Dendritic cell treated with granulocyte-macrophage colony-stimulating factor and Interleukin-4, amounts not matched to agents 40 ng/mL and 50 ng/mL, for 4 days (primary cell): ENCODE measurements at regions not wholly inside any gene's neighbourhood (a gene's known extent, or its start where the extent isn't known, plus 50 kb on each side); places are given as distances from the start of the nearest gene placed in this dataset.

ENCODE experiments used
- H3K27ac Mint-ChIP-seq: one replicate; pipeline ENCODE4 v1.8.0; 2022; ENCODE audit warnings: mild to moderate bottlenecking, mixed read lengths
- H3K27me3 Mint-ChIP-seq: one replicate; pipeline ENCODE4 v1.8.0; 2022; ENCODE audit warnings: mild to moderate bottlenecking, mixed read lengths
- H3K36me3 Mint-ChIP-seq: one replicate; pipeline ENCODE4 v1.8.0; 2022; ENCODE audit warnings: low read depth, mixed read lengths
- H3K4me1 Mint-ChIP-seq: one replicate; pipeline ENCODE4 v1.8.0; 2022; ENCODE audit warnings: low read depth, mixed read lengths
- H3K4me3 Mint-ChIP-seq: one replicate; pipeline ENCODE4 v1.8.0; 2022; ENCODE audit warnings: mild to moderate bottlenecking, moderate library complexity, mixed read lengths
- H3K9me3 Mint-ChIP-seq: one replicate; pipeline ENCODE4 v1.8.0; 2022; ENCODE audit warnings: mixed read lengths
- intact Hi-C: fragments of 100-400 bp; cut with micrococcal nuclease; formaldehyde crosslinking; loops from one replicate; pipeline ENCODE4 v1.15.0; 2022

- H3K4me1 Mint-ChIP-seq: peaks cover 22% of the 10 kb centered on the region
- H3K27ac Mint-ChIP-seq: no peak overlapping the region
- intact Hi-C loops: no loop called here
- H3K36me3 Mint-ChIP-seq: no peaks in the 10 kb centered on the region
- H3K27me3 Mint-ChIP-seq: no peaks in the 10 kb centered on the region
- peaks cover 9% of the 10 kb centered on the region for H3K9me3 Mint-ChIP-seq
- no peak overlapping the region for H3K4me3 Mint-ChIP-seq
Observed at GRCh38 chr2:147538821-147539220, 306.0 kb upstream of the ACVR2A start.

- intact Hi-C loops: no loop called here
- Mint-ChIP-seq H3K27ac (no peak overlapping the region), H3K4me1 (peaks cover 17% of the 10 kb centered on the region), H3K36me3 (no peaks in the 10 kb centered on the region), H3K27me3 (no peaks in the 10 kb centered on the region), H3K9me3 (peaks cover 9% of the 10 kb centered on the region), H3K4me3 (no peak overlapping the region)
Observed at GRCh38 chr2:147538088-147538487, 306.7 kb upstream of the ACVR2A start.

DNA sequence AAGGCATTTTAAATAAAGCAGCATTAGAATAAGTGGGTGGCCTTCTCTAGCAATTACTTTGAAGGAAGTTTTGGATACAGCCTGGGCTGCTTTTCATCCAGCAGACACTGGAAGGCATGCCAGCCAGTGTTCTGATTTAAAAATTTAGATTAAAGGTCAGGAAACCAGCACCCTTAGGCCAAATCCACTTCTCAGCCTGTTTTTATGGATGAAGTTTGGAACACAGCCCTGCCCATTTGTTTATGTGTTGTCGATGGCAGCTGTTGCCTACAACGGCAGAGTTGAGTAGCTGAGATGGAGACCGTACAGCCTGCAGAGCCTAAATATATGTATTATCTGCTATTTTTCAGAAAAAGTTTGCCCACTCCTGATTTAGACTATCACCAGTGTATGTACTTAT lies 313.6 kb upstream of the ACVR2A start:
- Mint-ChIP-seq H3K4me1 (no peaks in the 10 kb centered on the region), H3K27me3 (no peaks in the 10 kb centered on the region), H3K4me3 (no peak overlapping the region), H3K27ac (no peak overlapping the region), H3K9me3 (no peaks in the 10 kb centered on the region), H3K36me3 (no peaks in the 10 kb centered on the region)
- intact Hi-C loops: no loop called here

DNA sequence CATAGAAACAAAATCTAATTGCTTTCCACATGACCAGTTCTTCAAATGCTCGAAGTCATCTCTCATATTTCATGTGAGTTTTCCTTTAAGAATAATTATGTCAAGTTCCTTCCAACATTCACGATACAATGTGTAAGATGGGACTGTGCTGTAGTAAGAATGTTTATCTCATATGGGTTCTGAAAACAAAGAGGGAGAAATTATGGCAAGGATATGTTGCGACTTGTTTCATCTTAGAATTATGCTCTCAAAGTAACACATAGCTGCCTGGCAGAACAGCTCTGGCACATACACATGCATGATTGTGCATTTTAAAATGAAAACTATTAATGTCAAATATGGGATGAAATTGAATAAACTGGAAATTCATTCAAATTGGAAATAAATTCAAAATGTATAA lies 314.8 kb upstream of the ACVR2A start:
- H3K27ac Mint-ChIP-seq: no peak overlapping the region
- intact Hi-C loops: no loop called here
- H3K36me3 Mint-ChIP-seq: no peaks in the 10 kb centered on the region
- no peak overlapping the region for H3K4me3 Mint-ChIP-seq
- no peaks in the 10 kb centered on the region for H3K9me3 Mint-ChIP-seq
- H3K27me3 Mint-ChIP-seq: no peaks in the 10 kb centered on the region
- H3K4me1 Mint-ChIP-seq: peaks cover 10% of the 10 kb centered on the region

DNA sequence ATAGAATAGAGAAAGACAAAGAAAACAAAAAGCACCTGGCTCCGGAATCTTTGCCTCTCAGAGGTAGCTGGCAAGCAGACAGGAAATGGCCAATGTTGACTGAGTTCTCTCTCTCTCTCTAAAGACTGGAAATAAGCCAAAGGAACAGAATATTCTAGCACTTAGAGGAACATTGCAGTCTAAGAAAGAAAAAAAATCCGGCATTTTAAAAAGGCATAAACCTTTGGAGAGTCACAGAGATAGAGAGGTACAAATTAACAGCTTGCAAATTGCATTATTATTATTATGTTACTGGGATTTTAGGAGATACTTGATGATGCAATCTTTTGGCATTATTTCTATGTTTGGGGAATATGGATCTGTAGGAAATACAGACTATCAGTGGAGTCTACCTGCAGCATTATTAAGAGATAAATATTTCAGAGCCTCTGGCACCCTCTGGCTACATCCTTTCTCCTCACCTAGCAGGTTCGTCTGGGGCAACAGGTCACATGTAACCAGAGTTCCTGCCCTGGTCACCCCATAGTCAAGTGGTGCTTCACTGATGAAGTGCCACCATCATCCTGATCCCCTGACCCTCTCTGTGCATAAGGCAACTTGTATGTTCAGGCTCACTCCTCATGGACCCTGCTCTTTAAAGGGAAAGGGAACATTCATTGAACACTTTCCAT lies 318.9 kb upstream of the ACVR2A start:
- no peak overlapping the region for H3K4me3 Mint-ChIP-seq
- no peaks in the 10 kb centered on the region for H3K36me3 Mint-ChIP-seq
- peaks cover 10% of the 10 kb centered on the region for H3K9me3 Mint-ChIP-seq
- no peak overlapping the region for H3K27ac Mint-ChIP-seq
- H3K4me1 Mint-ChIP-seq: peaks cover 12% of the 10 kb centered on the region
- H3K27me3 Mint-ChIP-seq: peaks cover 5% of the 10 kb centered on the region
- intact Hi-C loops: no loop called here

- H3K36me3 Mint-ChIP-seq: no peaks in the 10 kb centered on the region
- H3K27me3 Mint-ChIP-seq: peaks cover 5% of the 10 kb centered on the region
- no peak overlapping the region for H3K4me3 Mint-ChIP-seq
- H3K27ac Mint-ChIP-seq: no peak overlapping the region
- H3K4me1 Mint-ChIP-seq: peaks cover 12% of the 10 kb centered on the region
- H3K9me3 Mint-ChIP-seq: peaks cover 10% of the 10 kb centered on the region
- intact Hi-C loops: no loop called here
Observed at GRCh38 chr2:147524912-147525311, 319.9 kb upstream of the ACVR2A start.

- Mint-ChIP-seq H3K4me3 (no peak overlapping the region), H3K9me3 (peaks cover 10% of the 10 kb centered on the region), H3K27me3 (peaks cover 5% of the 10 kb centered on the region), H3K36me3 (no peaks in the 10 kb centered on the region), H3K27ac (no peak overlapping the region), H3K4me1 (peaks cover 12% of the 10 kb centered on the region)
- intact Hi-C loops: no loop called here
Observed at GRCh38 chr2:147523415-147523814, 321.4 kb upstream of the ACVR2A start.

- H3K4me3 Mint-ChIP-seq: no peak overlapping the region
- peaks cover 10% of the 10 kb centered on the region for H3K9me3 Mint-ChIP-seq
- peak overlapping the region; percentile 2 for H3K27ac Mint-ChIP-seq
- H3K36me3 Mint-ChIP-seq: no peaks in the 10 kb centered on the region
- H3K4me1 Mint-ChIP-seq: peaks cover 12% of the 10 kb centered on the region
- H3K27me3 Mint-ChIP-seq: peaks cover 5% of the 10 kb centered on the region
- intact Hi-C loops: no loop called here
Observed at GRCh38 chr2:147521936-147522335, 322.9 kb upstream of the ACVR2A start.

DNA sequence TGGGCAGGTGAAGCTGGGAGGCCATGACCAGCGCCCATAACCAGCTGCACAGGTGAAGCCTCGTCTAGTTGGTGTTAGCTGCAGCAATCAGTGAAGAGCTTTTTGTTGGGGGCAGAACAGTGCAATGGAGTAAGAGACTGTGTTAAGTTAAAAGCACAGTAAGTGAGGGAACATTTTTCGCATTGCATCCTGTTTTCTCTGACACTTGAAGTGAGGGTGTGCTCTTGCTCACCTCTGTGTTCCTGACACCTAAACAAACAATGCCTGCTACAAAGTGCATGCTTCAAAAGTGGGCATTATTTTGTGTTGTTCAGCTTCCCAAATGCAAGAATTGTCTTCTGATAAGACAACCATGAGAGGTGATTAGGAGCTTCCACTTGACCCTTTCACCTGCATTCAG lies 324.0 kb upstream of the ACVR2A start:
- peaks cover 5% of the 10 kb centered on the region for H3K27me3 Mint-ChIP-seq
- peaks cover 9% of the 10 kb centered on the region for H3K4me1 Mint-ChIP-seq
- H3K9me3 Mint-ChIP-seq: peaks cover 10% of the 10 kb centered on the region
- no peaks in the 10 kb centered on the region for H3K36me3 Mint-ChIP-seq
- H3K27ac Mint-ChIP-seq: no peak overlapping the region
- no peak overlapping the region for H3K4me3 Mint-ChIP-seq
- intact Hi-C loops: no loop called here

GRCh38 chr2:147519178-147519577 lies 325.7 kb upstream of the ACVR2A start:
- peaks cover 10% of the 10 kb centered on the region for H3K9me3 Mint-ChIP-seq
- intact Hi-C loops: no loop called here
- no peaks in the 10 kb centered on the region for H3K36me3 Mint-ChIP-seq
- no peaks in the 10 kb centered on the region for H3K4me1 Mint-ChIP-seq
- peaks cover 5% of the 10 kb centered on the region for H3K27me3 Mint-ChIP-seq
- H3K4me3 Mint-ChIP-seq: no peak overlapping the region
- H3K27ac Mint-ChIP-seq: no peak overlapping the region

GRCh38 chr2:147515213-147515612 lies 329.6 kb upstream of the ACVR2A start:
- Mint-ChIP-seq H3K27ac (no peak overlapping the region), H3K4me3 (no peak overlapping the region), H3K4me1 (peaks cover 26% of the 10 kb centered on the region), H3K9me3 (no peaks in the 10 kb centered on the region), H3K27me3 (no peaks in the 10 kb centered on the region), H3K36me3 (no peaks in the 10 kb centered on the region)
- intact Hi-C loops: no loop called here

DNA sequence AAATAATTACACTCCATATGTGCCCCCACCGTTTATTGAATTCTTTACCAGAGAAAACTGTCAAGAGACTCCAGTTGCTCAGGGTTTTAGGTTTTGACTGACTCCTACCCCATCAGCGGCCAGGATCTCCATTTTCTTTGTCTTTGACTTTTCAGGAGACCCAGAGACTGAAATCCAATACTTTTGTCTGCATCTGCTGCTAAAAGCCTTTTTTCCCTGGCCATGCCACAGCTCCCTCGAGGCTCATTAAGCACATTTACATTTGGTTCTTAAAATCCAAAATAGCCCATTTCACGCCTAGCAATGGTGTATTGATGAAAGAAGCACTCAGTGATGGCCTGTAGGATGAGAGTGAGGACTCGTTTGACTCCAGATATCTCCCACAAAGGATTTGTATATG lies 332.6 kb upstream of the ACVR2A start:
- Mint-ChIP-seq H3K27ac (no peak overlapping the region), H3K4me1 (peaks cover 26% of the 10 kb centered on the region), H3K4me3 (no peak overlapping the region), H3K27me3 (no peaks in the 10 kb centered on the region), H3K9me3 (peaks cover 14% of the 10 kb centered on the region), H3K36me3 (no peaks in the 10 kb centered on the region)
- intact Hi-C loops: no loop called here

GRCh38 chr2:147511491-147511948 lies 333.3 kb upstream of the ACVR2A start:
- Mint-ChIP-seq H3K36me3 (no peaks in the 10 kb centered on the region), H3K27me3 (no peaks in the 10 kb centered on the region), H3K4me1 (peaks cover 26% of the 10 kb centered on the region), H3K4me3 (peak overlapping the region; percentile 21), H3K27ac (peak overlapping the region; percentile 67), H3K9me3 (peaks cover 14% of the 10 kb centered on the region)
- intact Hi-C loops: no loop called here

DNA sequence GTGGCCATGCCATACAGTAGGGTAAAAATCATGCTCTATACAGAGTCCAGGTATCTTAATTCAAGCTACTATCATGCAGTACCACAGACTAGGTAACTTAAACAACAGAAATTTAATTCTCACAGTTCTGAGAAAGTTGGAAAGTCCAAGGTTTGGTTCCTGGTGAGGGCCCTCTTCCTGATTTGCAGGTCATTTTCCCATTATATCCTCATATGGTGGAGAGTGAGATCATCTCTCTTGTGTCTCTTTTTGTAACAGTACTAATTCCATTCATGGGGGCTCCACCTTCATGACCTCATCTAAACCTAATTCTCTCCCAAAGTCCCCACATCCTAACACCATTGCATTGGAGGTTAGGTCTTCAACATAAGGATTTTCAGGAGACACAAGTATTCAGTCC lies 335.0 kb upstream of the ACVR2A start:
- Mint-ChIP-seq H3K36me3 (no peaks in the 10 kb centered on the region), H3K27ac (no peak overlapping the region), H3K27me3 (no peaks in the 10 kb centered on the region), H3K4me3 (no peak overlapping the region), H3K9me3 (peaks cover 14% of the 10 kb centered on the region), H3K4me1 (peaks cover 26% of the 10 kb centered on the region)
- intact Hi-C loops: no loop called here

DNA sequence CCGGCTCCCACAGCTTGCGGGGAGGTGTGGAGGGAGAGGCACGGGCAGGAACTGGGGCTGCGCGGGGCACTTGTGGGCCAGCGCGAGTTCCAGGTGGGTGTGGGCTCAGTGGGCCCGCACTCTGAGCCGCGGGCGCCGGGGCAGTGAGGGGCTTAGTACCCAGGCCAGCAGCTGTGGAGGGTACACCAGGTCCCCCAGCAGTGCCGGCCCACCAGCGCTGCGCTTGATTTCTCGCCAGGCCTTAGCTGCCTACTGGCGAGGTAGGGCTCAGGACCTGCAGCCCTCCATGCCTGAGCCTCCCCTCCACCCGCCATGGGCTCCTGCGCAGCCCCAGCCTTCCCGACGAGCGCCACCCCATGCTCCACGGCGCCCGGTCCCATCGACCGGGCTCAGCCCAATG lies 337.9 kb upstream of the ACVR2A start:
- Mint-ChIP-seq H3K27ac (no peak overlapping the region), H3K4me3 (no peak overlapping the region), H3K27me3 (peaks cover 2% of the 10 kb centered on the region), H3K36me3 (no peaks in the 10 kb centered on the region), H3K4me1 (peaks cover 16% of the 10 kb centered on the region), H3K9me3 (peaks cover 14% of the 10 kb centered on the region)
- intact Hi-C loops: no loop called here
